Skeletal muscle tissue (tissue), 3 donors: ENCODE measurements at regions not wholly inside any gene's neighbourhood (a gene's known extent, or its start where the extent isn't known, plus 50 kb on each side); places are given as distances from the start of the nearest gene placed in this dataset.

Experiments used
- H3K27ac ChIP-seq: one replicate; pipeline ENCODE4 v1.7.0; 2013; ENCODE audit warnings: mild to moderate bottlenecking, low read depth, low read length, inconsistent platforms
- H3K27me3 ChIP-seq, 3 donors: one replicate each; pipeline ENCODE4 v1.7.0; 2013; ENCODE audit warnings: low read length in 3 of 3; ENCODE audit not compliant: control insufficient read depth in 3 of 3, insufficient read depth in 3 of 3
- H3K36me3 ChIP-seq, 3 donors: one replicate each; pipeline ENCODE4 v1.7.0; 2013; ENCODE audit warnings: low read length in 3 of 3; ENCODE audit not compliant: control insufficient read depth in 3 of 3, insufficient read depth in 3 of 3
- H3K4me1 ChIP-seq, 3 donors: one replicate each; pipeline ENCODE4 v1.7.0; 2013; ENCODE audit warnings: low read length in 3 of 3, mild to moderate bottlenecking in 3 of 3; ENCODE audit not compliant: control insufficient read depth in 3 of 3, insufficient read depth in 3 of 3
- H3K4me3 ChIP-seq, 3 donors: one replicate each; pipeline ENCODE4 v1.7.0; 2013; ENCODE audit warnings: low read length in 3 of 3
- H3K9ac ChIP-seq, 3 donors: one replicate each; pipeline ENCODE4 v1.7.0; 2013; ENCODE audit warnings: low read length in 3 of 3, mild to moderate bottlenecking in 3 of 3, moderate library complexity in 2 of 3, low read depth in 1 of 3
- H3K9me3 ChIP-seq, 3 donors: one replicate each; pipeline ENCODE4 v1.7.0; 2013; ENCODE audit warnings: low read length in 3 of 3; ENCODE audit not compliant: control insufficient read depth in 3 of 3
- donor health status: Osteomylitis.

GRCh38 chrX:9349572-9350494 is 115.0 kb upstream of the TBL1X start:
- H3K36me3 ChIP-seq = no peaks in the 10 kb centered on the region
- H3K4me1 ChIP-seq = peaks cover 0 to 15% (median 8%) of the 10 kb centered on the region in 3 donors
- no peak overlapping the region for H3K4me3 ChIP-seq
- no peak overlapping the region for H3K9ac ChIP-seq
- no peak overlapping the region for H3K27ac ChIP-seq
- no peaks in the 10 kb centered on the region for H3K9me3 ChIP-seq
- no peaks in the 10 kb centered on the region for H3K27me3 ChIP-seq

- Histone ChIP-seq H3K36me3 (no peaks in the 10 kb centered on the region), H3K27ac (no peak overlapping the region), H3K27me3 (no peaks in the 10 kb centered on the region)
Observed at GRCh38 chrX:9351126-9351525, 113.7 kb upstream of the TBL1X start.

GRCh38 chrX:9352243-9352642 is 112.6 kb upstream of the TBL1X start:
- H3K36me3 ChIP-seq = no peaks in the 10 kb centered on the region
- H3K27me3 ChIP-seq = no peaks in the 10 kb centered on the region
- H3K4me1 ChIP-seq = peaks cover 0 to 15% (median 8%) of the 10 kb centered on the region in 3 donors
- no peaks in the 10 kb centered on the region for H3K9me3 ChIP-seq
- no peak overlapping the region for H3K27ac ChIP-seq
- H3K4me3 ChIP-seq = no peak overlapping the region
- H3K9ac ChIP-seq = no peak overlapping the region

More at GRCh38 chrX:9351126-9351525, 113.7 kb upstream of the TBL1X start:
- H3K9ac ChIP-seq = no peak overlapping the region
- no peaks in the 10 kb centered on the region for H3K9me3 ChIP-seq
- peaks cover 0 to 15% (median 8%) of the 10 kb centered on the region in 3 donors for H3K4me1 ChIP-seq
- no peak overlapping the region for H3K4me3 ChIP-seq

DNA sequence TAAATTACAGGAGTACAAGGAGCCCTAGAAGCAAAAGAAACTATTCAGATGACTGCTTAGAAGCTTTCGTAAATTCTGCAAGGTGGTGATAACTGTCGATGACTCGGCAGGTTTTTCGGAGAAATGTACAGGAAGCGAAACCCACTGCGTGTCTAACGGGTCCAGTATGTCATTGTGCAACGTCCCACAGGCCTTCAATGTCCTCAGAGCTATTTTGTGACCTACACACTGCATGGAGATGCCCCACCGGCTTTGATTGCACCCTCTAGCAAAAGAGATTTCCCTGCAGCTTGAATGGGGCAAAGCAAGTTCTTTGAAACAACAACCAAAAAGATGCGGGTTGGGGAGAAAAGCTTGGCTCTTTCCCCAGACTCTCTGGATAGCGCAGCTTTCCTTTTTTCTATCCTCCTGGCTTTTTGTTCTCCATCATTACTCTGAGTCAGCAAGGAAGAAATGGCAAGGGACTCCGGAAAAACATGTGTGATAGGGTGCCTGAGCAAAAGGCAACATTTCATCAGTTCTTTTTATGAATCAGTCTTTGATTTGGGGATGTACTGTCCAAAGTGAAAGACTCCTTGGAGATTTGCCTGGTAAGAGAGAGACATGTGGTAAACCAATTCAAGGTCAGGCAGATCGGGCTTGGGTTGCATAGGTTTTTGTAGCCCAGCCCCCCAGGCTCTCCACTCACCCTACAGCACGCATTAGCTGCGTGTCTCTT is 112.0 kb upstream of the TBL1X start:
- H3K36me3 ChIP-seq = no peaks in the 10 kb centered on the region
- H3K4me3 ChIP-seq = no peak overlapping the region
- peaks cover 0 to 15% (median 8%) of the 10 kb centered on the region in 3 donors for H3K4me1 ChIP-seq
- no peak overlapping the region for H3K27ac ChIP-seq
- H3K9ac ChIP-seq = no peak overlapping the region
- no peaks in the 10 kb centered on the region for H3K9me3 ChIP-seq
- no peaks in the 10 kb centered on the region for H3K27me3 ChIP-seq

GRCh38 chrX:9354918-9355317 is 109.9 kb upstream of the TBL1X start:
- Histone ChIP-seq H3K27ac (no peak overlapping the region), H3K9ac (no peak overlapping the region), H3K36me3 (no peaks in the 10 kb centered on the region), H3K4me1 (peaks cover 0 to 3% (median 0%) of the 10 kb centered on the region in 3 donors), H3K27me3 (no peaks in the 10 kb centered on the region), H3K4me3 (no peak overlapping the region), H3K9me3 (no peaks in the 10 kb centered on the region)

DNA sequence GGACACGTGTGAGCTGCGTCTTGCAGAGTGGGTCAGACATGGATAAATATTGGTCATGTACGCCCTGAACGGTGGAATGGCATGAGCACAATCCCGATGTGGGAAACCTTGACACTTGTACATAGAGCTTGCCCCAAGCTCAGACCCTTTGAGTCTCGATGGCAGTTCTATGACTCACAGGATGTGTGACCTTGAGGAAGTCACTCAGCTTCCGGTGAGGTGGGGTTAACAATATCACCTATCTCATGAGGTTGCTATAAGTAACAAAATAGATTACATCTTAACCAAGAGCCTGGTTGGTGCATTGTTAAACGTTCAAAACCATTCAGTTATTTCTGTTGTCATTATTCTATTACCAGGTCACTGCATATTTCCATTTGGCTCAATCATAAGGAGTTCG is 109.1 kb upstream of the TBL1X start:
- Histone ChIP-seq H3K9ac (no peak overlapping the region), H3K27ac (no peak overlapping the region), H3K36me3 (no peaks in the 10 kb centered on the region), H3K9me3 (no peaks in the 10 kb centered on the region), H3K4me1 (peaks cover 0 to 3% (median 0%) of the 10 kb centered on the region in 3 donors), H3K27me3 (no peaks in the 10 kb centered on the region), H3K4me3 (no peak overlapping the region)

- H3K9ac ChIP-seq = no peak overlapping the region
- H3K4me3 ChIP-seq = no peak overlapping the region
- no peaks in the 10 kb centered on the region for H3K36me3 ChIP-seq
- peaks cover 0 to 3% (median 0%) of the 10 kb centered on the region in 3 donors for H3K4me1 ChIP-seq
- no peaks in the 10 kb centered on the region for H3K27me3 ChIP-seq
- no peak overlapping the region for H3K27ac ChIP-seq
- H3K9me3 ChIP-seq = no peaks in the 10 kb centered on the region
Observed at GRCh38 chrX:9356846-9357245, 108.0 kb upstream of the TBL1X start.

DNA sequence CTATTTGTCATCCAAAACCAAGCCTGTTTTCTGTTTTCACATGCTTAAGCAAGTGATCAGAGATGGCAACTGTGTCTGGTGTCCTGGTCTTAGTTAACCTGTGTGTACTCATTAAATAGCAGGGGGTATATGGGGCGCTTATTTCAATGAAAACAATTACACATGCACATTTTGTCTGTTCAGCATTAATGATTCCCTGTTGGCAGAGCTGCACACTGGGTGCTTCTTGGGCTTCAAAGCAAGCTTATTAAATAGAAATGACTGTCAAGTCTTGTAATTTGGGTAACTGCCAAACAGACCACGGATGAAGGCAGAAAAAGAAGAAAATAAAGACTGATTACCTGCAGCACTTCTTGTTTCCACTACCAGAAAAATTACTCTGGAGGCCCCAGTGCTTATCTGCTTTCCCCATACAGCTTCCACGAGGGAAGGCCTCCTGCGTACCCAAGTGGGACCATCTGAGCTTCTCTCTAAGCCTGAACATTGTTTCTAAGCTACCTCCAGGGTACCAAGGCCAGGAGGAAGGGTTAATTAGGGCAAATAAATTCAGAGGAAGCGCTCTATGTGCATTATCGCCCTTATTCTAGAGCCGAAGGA is 107.2 kb upstream of the TBL1X start:
- no peak overlapping the region for H3K9ac ChIP-seq
- H3K27ac ChIP-seq = no peak overlapping the region
- H3K27me3 ChIP-seq = no peaks in the 10 kb centered on the region
- peaks cover 0 to 3% (median 0%) of the 10 kb centered on the region in 3 donors for H3K4me1 ChIP-seq
- H3K36me3 ChIP-seq = no peaks in the 10 kb centered on the region
- H3K4me3 ChIP-seq = no peak overlapping the region
- no peaks in the 10 kb centered on the region for H3K9me3 ChIP-seq

GRCh38 chrX:9362363-9362928 is 102.4 kb upstream of the TBL1X start:
- Histone ChIP-seq H3K4me1 (no peaks in the 10 kb centered on the region), H3K9me3 (no peaks in the 10 kb centered on the region), H3K27me3 (no peaks in the 10 kb centered on the region), H3K36me3 (no peaks in the 10 kb centered on the region), H3K27ac (no peak overlapping the region), H3K4me3 (no peak overlapping the region), H3K9ac (no peak overlapping the region)
